ENCODE measurements at regions not wholly inside any gene's neighbourhood (a gene's known extent, or its start where the extent isn't known, plus 50 kb on each side); places are given as distances from the start of the nearest gene placed in this dataset.

DNA sequence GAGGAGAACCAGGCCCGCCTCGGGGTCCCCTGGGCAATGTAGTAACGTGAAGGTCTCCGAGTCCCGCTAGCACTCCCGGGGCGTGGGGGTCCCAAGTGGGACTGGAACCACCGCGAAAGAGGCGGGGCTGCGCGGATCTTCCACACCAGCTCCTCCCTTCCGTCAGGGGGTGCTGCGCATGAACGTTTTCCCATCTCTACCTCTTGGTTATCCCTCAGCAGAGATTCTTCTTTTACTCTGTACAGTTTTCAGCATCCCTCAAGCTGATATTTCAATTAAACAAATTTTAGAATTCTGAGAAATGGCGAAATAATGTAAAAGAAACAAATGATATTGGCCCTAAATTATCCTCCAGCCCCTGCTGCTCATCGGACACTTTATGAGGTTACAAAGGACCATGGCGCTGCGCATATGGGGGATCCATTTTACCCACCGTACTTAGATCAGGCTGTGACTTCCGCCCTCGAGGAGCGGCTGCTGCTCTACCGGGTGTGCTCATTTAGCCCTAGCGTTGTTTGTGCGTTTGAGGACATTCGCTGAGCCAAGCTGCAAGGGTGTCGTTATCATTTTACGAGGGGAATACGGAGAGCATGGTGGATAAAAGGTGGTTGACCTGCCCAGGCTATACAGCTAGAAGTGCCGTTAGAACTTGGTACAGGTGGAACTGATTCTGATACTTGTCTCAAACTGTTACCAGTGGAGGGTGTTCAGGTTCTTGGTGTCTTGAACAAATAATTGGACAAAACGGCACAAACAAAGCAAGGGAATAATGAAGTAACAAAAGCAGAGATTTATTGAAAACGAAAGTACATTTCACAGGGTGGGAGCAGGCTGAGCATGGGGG, 75.2 kb upstream of the CHD6 start (continued):
- TF ChIP-seq, protein P1, sequence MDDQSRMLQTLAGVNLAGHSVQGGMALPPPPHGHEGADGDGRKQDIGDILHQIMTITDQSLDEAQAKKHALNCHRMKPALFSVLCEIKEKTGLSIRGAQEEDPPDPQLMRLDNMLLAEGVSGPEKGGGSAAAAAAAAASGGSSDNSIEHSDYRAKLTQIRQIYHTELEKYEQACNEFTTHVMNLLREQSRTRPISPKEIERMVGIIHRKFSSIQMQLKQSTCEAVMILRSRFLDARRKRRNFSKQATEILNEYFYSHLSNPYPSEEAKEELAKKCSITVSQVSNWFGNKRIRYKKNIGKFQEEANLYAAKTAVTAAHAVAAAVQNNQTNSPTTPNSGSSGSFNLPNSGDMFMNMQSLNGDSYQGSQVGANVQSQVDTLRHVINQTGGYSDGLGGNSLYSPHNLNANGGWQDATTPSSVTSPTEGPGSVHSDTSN (IDR thresholded peaks at IDR 0.05; ENCODE audit: insufficient replicate concordance, low read depth, low read length), result no peak
- TF ChIP-seq, protein P2, sequence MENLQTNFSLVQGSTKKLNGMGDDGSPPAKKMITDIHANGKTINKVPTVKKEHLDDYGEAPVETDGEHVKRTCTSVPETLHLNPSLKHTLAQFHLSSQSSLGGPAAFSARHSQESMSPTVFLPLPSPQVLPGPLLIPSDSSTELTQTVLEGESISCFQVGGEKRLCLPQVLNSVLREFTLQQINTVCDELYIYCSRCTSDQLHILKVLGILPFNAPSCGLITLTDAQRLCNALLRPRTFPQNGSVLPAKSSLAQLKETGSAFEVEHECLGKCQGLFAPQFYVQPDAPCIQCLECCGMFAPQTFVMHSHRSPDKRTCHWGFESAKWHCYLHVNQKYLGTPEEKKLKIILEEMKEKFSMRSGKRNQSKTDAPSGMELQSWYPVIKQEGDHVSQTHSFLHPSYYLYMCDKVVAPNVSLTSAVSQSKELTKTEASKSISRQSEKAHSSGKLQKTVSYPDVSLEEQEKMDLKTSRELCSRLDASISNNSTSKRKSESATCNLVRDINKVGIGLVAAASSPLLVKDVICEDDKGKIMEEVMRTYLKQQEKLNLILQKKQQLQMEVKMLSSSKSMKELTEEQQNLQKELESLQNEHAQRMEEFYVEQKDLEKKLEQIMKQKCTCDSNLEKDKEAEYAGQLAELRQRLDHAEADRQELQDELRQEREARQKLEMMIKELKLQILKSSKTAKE (IDR thresholded peaks at IDR 0.05; ENCODE audit: low read depth, poor library complexity, severe bottlenecking), result peak; percentile 45
- TF ChIP-seq JUND (IDR thresholded peaks at IDR 0.05; ENCODE audit: low read depth, low read length) (no peak), REST (IDR thresholded peaks at IDR 0.05; ENCODE audit: low read depth, low read length) (no peak), IRF5 (IDR thresholded peaks at IDR 0.05; ENCODE audit: borderline replicate concordance) (no peak), IRF3 (IDR thresholded peaks at IDR 0.05) (no peak), ASH2L (IDR thresholded peaks at IDR 0.05; ENCODE audit: borderline replicate concordance, low read depth) (peak; percentile 83; the same call in 1 of the 2 replicates), RB1 (IDR thresholded peaks at IDR 0.05; ENCODE audit: borderline replicate concordance) (peak; percentile 72; the same call in 1 of the 2 replicates), TCF7 (IDR thresholded peaks at IDR 0.05; ENCODE audit: borderline replicate concordance) (peak; percentile 77), RFX5 (IDR thresholded peaks at IDR 0.05; ENCODE audit: low read depth, low read length) (no peak), MYC (IDR thresholded peaks at IDR 0.05; ENCODE audit: insufficient read depth, insufficient read length, insufficient replicate concordance, low read length, severe bottlenecking) (no peak), PAX8 (IDR thresholded peaks at IDR 0.05) (no peak)
- TF ChIP-seq, protein P3, sequence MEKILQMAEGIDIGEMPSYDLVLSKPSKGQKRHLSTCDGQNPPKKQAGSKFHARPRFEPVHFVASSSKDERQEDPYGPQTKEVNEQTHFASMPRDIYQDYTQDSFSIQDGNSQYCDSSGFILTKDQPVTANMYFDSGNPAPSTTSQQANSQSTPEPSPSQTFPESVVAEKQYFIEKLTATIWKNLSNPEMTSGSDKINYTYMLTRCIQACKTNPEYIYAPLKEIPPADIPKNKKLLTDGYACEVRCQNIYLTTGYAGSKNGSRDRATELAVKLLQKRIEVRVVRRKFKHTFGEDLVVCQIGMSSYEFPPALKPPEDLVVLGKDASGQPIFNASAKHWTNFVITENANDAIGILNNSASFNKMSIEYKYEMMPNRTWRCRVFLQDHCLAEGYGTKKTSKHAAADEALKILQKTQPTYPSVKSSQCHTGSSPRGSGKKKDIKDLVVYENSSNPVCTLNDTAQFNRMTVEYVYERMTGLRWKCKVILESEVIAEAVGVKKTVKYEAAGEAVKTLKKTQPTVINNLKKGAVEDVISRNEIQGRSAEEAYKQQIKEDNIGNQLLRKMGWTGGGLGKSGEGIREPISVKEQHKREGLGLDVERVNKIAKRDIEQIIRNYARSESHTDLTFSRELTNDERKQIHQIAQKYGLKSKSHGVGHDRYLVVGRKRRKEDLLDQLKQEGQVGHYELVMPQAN (conservative IDR thresholded peaks at IDR 0.05), result 0 out of 2 replicates have a peak, but pooled peaks have one; percentile 20
- TF ChIP-seq, protein P4, sequence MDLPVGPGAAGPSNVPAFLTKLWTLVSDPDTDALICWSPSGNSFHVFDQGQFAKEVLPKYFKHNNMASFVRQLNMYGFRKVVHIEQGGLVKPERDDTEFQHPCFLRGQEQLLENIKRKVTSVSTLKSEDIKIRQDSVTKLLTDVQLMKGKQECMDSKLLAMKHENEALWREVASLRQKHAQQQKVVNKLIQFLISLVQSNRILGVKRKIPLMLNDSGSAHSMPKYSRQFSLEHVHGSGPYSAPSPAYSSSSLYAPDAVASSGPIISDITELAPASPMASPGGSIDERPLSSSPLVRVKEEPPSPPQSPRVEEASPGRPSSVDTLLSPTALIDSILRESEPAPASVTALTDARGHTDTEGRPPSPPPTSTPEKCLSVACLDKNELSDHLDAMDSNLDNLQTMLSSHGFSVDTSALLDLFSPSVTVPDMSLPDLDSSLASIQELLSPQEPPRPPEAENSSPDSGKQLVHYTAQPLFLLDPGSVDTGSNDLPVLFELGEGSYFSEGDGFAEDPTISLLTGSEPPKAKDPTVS (IDR thresholded peaks at IDR 0.05; ENCODE audit: low read depth, low read length), result peak; percentile 82; the same call in 1 of the 2 replicates
